H9 (cell line): ENCODE measurements at regions not wholly inside any gene's neighbourhood (a gene's known extent, or its start where the extent isn't known, plus 50 kb on each side); places are given as distances from the start of the nearest gene placed in this dataset.

Source experiments
- DNase-seq: peaks from one replicate; pipeline ENCODE4 v3.0.0-alpha.2; 2017
- H2AFZ ChIP-seq: one replicate; pipeline ENCODE4 v1.6.1; 2013; ENCODE audit warnings: mild to moderate bottlenecking, low read length, control low read depth, moderate library complexity
- H2AK5ac ChIP-seq: 2 replicates; pipeline ENCODE4 v1.6.1; 2013; ENCODE audit warnings: low read length, control low read depth, mixed read lengths; ENCODE audit not compliant: insufficient read length
- H2BK120ac ChIP-seq: one replicate; pipeline ENCODE4 v1.6.1; 2013; ENCODE audit warnings: low read depth, mild to moderate bottlenecking, low read length, control low read depth, inconsistent platforms; ENCODE audit not compliant: poor library complexity, severe bottlenecking
- H2BK12ac ChIP-seq: 2 replicates; pipeline ENCODE4 v1.6.1; 2013; ENCODE audit warnings: low read length, control low read depth, mixed read lengths, low read depth; ENCODE audit not compliant: insufficient read length
- H2BK15ac ChIP-seq: 2 replicates; pipeline ENCODE4 v1.6.1; 2013; ENCODE audit warnings: low read depth, low read length, control low read depth
- H2BK20ac ChIP-seq: one replicate; pipeline ENCODE4 v1.6.1; 2013; ENCODE audit warnings: low read depth, mild to moderate bottlenecking, low read length, control low read depth, inconsistent platforms; ENCODE audit not compliant: poor library complexity, severe bottlenecking
- H2BK5ac ChIP-seq: 2 replicates; pipeline ENCODE4 v1.6.1; 2013; ENCODE audit warnings: low read length, control low read depth, mixed read lengths; ENCODE audit not compliant: insufficient read length
- H3K14ac ChIP-seq: 2 replicates; pipeline ENCODE4 v1.6.1; 2013; ENCODE audit warnings: low read length, control low read depth; ENCODE audit not compliant: insufficient read depth
- H3K18ac ChIP-seq: 2 replicates; pipeline ENCODE4 v1.6.1; 2013; ENCODE audit warnings: low read depth, mild to moderate bottlenecking, mixed read lengths, low read length, control low read depth; ENCODE audit not compliant: insufficient read length
- H3K23ac ChIP-seq: 2 replicates; pipeline ENCODE4 v1.6.1; 2013; ENCODE audit warnings: low read length, control low read depth, mixed read lengths, low read depth; ENCODE audit not compliant: insufficient read length
- H3K23me2 ChIP-seq: 2 replicates; pipeline ENCODE4 v1.6.1; 2013; ENCODE audit warnings: low read depth, mild to moderate bottlenecking, mixed read lengths, low read length, control low read depth; ENCODE audit not compliant: insufficient read length, poor library complexity, severe bottlenecking
- H3K27ac ChIP-seq: 2 replicates; pipeline ENCODE4 v1.5.1; 2013; ENCODE audit warnings: low read length, control low read depth, mixed read lengths, low read depth; ENCODE audit not compliant: insufficient read length
- H3K27me3 ChIP-seq: 2 replicates; pipeline ENCODE4 v1.6.1; 2013; ENCODE audit warnings: low read length, control low read depth, inconsistent platforms; ENCODE audit not compliant: insufficient read depth
- H3K4ac ChIP-seq: 2 replicates; pipeline ENCODE4 v1.6.1; 2013; ENCODE audit warnings: low read depth, mild to moderate bottlenecking, control low read depth, inconsistent platforms, low read length, moderate library complexity
- H3K4me1 ChIP-seq: 2 replicates; pipeline ENCODE4 v1.6.1; 2013; ENCODE audit warnings: low read length, control low read depth, inconsistent platforms; ENCODE audit not compliant: insufficient read depth
- H3K4me2 ChIP-seq: 2 replicates; pipeline ENCODE4 v1.6.1; 2013; ENCODE audit warnings: low read length, control low read depth, mixed read lengths; ENCODE audit not compliant: insufficient read length, insufficient read depth
- H3K56ac ChIP-seq: 2 replicates; pipeline ENCODE4 v1.6.1; 2013; ENCODE audit warnings: low read depth, mild to moderate bottlenecking, mixed read lengths, low read length, control low read depth; ENCODE audit not compliant: insufficient read length
- H3K79me1 ChIP-seq: 2 replicates; pipeline ENCODE4 v1.6.1; 2013; ENCODE audit warnings: low read depth, mild to moderate bottlenecking, moderate library complexity, low read length, control low read depth, inconsistent platforms; ENCODE audit not compliant: insufficient read depth, poor library complexity, severe bottlenecking
- H3K79me2 ChIP-seq: 2 replicates; pipeline ENCODE4 v1.6.1; 2013; ENCODE audit warnings: low read length, control low read depth, inconsistent platforms; ENCODE audit not compliant: insufficient read depth
- H3K9ac ChIP-seq: 2 replicates; pipeline ENCODE4 v1.6.1; 2013; ENCODE audit warnings: low read length, control low read depth, mixed read lengths; ENCODE audit not compliant: insufficient read length; ENCODE audit errors: extremely low read depth
- H3K9me3 ChIP-seq: one replicate; pipeline ENCODE4 v1.6.1; 2013; ENCODE audit warnings: low read depth, low read length, inconsistent platforms; ENCODE audit not compliant: control insufficient read depth
- H3T11ph ChIP-seq: one replicate; pipeline ENCODE4 v1.6.1; 2013; ENCODE audit warnings: mild to moderate bottlenecking, low read length, control low read depth, inconsistent platforms
- H4K20me1 ChIP-seq: one replicate; pipeline ENCODE4 v1.6.1; 2013; ENCODE audit not compliant: control insufficient read depth, insufficient read length, insufficient read depth
- H4K5ac ChIP-seq: 2 replicates; pipeline ENCODE4 v1.6.1; 2013; ENCODE audit warnings: low read depth, mild to moderate bottlenecking, mixed read lengths, low read length, control low read depth; ENCODE audit not compliant: insufficient read length
- H4K8ac ChIP-seq: replicated peaks from 2 replicates; pipeline ENCODE4 v1.6.1; 2013; ENCODE audit warnings: low read length, control low read depth, mixed read lengths, low read depth; ENCODE audit not compliant: insufficient read length
- H4K91ac ChIP-seq: 2 replicates; pipeline ENCODE4 v1.6.1; 2013; ENCODE audit warnings: low read depth, mild to moderate bottlenecking, moderate library complexity, mixed read lengths, low read length, control low read depth; ENCODE audit not compliant: insufficient read length
- H3K27ac Mint-ChIP-seq, 3 experiments: 2 replicates in 2 of 3; 3 replicates in 1 of 3; pipeline ENCODE4 v1.8.0; 2020 to 2021; ENCODE audit warnings: mixed read lengths in 3 of 3, mild to moderate bottlenecking in 1 of 3, moderate library complexity in 1 of 3
- H3K27me3 Mint-ChIP-seq: 2 replicates; pipeline ENCODE4 v1.8.0; 2021; ENCODE audit warnings: low read depth, mild to moderate bottlenecking, moderate library complexity, mixed read lengths
- H3K36me3 Mint-ChIP-seq, 3 experiments: 2 replicates in 2 of 3; 3 replicates in 1 of 3; pipeline ENCODE4 v1.8.0; 2020 to 2021; ENCODE audit warnings: low read depth in 3 of 3, mixed read lengths in 3 of 3; ENCODE audit not compliant: insufficient read depth in 1 of 3
- H3K4me1 Mint-ChIP-seq, 2 experiments: 2 replicates each; pipeline ENCODE4 v1.8.0; 2020; ENCODE audit warnings: mixed read lengths in 2 of 2
- H3K4me3 Mint-ChIP-seq, 2 experiments: 2 replicates in 1 of 2; 3 replicates in 1 of 2; pipeline ENCODE4 v1.8.0; 2020 to 2021; ENCODE audit warnings: mild to moderate bottlenecking in 2 of 2, mixed read lengths in 2 of 2, moderate library complexity in 1 of 2
- H3K9me3 Mint-ChIP-seq, 2 experiments: 2 replicates in 1 of 2; 3 replicates in 1 of 2; pipeline ENCODE4 v1.8.0; 2020; ENCODE audit warnings: mild to moderate bottlenecking in 2 of 2, mixed read lengths in 2 of 2, moderate library complexity in 1 of 2
- WGBS: extraction: QIAGEN DNeasy Blood & Tissue Kit; methylation state at CpG from one replicate; pipeline ENCODE4 v1.1.7; 2013; ENCODE audit warnings: missing lambda C conversion rate, low lambda C conversion rate, mixed read lengths; ENCODE audit not compliant: insufficient read length; ENCODE audit errors: extremely low coverage; 5-methylcytosine and 5-hydroxymethylcytosine counted together
- TF ChIP-seq, protein P1 (sequence below): fragments of 200-600 bp; sonication (generic); conservative IDR thresholded peaks from 3 replicates; pipeline ENCODE4 v1.8.0; 2021; ENCODE audit warnings: antibody characterized with exemption, mild to moderate bottlenecking

DNA sequence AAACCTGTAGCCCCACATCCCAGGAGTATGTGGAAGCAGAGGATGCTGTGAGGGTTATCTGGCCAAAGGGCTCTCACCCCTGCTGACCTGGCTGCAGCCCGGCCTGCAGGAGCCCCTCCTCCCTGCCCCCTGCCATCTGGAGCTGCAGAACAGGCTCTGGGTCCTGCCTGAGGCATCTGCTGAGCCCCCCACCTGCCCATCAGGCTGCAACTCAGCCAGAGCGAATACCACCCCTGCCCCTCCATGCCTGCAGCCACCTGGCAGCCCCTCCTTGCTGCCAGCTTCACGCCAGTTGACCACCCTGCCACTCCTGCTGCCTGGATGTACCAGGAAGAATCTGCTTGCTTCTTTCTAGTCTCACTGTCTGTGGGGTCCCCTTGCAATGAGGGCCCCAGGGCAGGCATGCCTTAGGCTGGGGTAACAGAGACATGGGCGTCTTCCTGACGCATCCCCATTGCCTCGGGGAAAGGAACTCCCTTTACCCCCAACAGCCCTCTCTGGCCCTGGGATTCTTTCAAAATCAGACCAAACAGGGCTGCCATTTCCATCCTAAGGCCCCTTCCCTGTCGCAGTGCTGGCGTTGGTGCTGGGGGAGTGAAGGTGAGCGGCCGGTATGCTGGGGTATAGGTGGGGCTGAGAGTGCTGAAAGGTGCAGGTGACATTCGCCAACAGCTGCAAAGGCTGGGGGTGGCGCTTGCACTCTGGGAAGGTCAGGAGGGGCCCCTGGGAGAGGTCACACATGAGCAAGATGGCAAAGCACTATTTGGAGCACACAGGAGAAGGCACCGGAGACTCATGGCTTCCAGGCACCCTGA is 1334.6 kb downstream of the TBC1D22A start:
- Histone ChIP-seq H3K23ac (no peak overlapping the region), H3K14ac (no peak overlapping the region; the same call in 1 of the 2 replicates), H3K23me2 (no peaks in the 10 kb centered on the region), H4K20me1 (no peaks in the 10 kb centered on the region), H4K8ac (no peak overlapping the region), H2BK20ac (no peak overlapping the region), H3K9ac (no peak overlapping the region), H3K27ac (no peak overlapping the region), H2BK120ac (no peak overlapping the region), H2AK5ac (no peak overlapping the region), H3K18ac (no peak overlapping the region), H4K5ac (no peak overlapping the region), H3K79me2 (no peaks in the 10 kb centered on the region), H2AFZ (no peak overlapping the region), H3K27me3 (no peaks in the 10 kb centered on the region), H3K9me3 (no peaks in the 10 kb centered on the region), H3K4me2 (no peak overlapping the region), H3K4ac (no peak overlapping the region), H2BK12ac (no peak overlapping the region), H3K56ac (no peak overlapping the region), H4K91ac (no peak overlapping the region), H2BK5ac (no peak overlapping the region), H2BK15ac (no peak overlapping the region), H3K79me1 (no peaks in the 10 kb centered on the region), H3T11ph (no peak overlapping the region), H3K4me1 (no peaks in the 10 kb centered on the region)
- no peak overlapping the region for H3K4me3 Mint-ChIP-seq
- no CpG with 5 or more reads among the region's 13 CpGs for whole genome bisulfite sequencing
- H3K4me1 Mint-ChIP-seq: peaks cover 8 to 16% of the 10 kb centered on the region in 2 experiments
- TF ChIP-seq, protein P1, sequence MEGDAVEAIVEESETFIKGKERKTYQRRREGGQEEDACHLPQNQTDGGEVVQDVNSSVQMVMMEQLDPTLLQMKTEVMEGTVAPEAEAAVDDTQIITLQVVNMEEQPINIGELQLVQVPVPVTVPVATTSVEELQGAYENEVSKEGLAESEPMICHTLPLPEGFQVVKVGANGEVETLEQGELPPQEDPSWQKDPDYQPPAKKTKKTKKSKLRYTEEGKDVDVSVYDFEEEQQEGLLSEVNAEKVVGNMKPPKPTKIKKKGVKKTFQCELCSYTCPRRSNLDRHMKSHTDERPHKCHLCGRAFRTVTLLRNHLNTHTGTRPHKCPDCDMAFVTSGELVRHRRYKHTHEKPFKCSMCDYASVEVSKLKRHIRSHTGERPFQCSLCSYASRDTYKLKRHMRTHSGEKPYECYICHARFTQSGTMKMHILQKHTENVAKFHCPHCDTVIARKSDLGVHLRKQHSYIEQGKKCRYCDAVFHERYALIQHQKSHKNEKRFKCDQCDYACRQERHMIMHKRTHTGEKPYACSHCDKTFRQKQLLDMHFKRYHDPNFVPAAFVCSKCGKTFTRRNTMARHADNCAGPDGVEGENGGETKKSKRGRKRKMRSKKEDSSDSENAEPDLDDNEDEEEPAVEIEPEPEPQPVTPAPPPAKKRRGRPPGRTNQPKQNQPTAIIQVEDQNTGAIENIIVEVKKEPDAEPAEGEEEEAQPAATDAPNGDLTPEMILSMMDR: no peak
- peaks cover 0 to under 1% of the 10 kb centered on the region in 2 experiments; a peak in 1 of 5 replicates for H3K9me3 Mint-ChIP-seq
- DNase-seq: peak; percentile 23
- H3K27me3 Mint-ChIP-seq: peaks cover 4% of the 10 kb centered on the region
- H3K27ac Mint-ChIP-seq: peak overlapping the region in 1 of 3 experiments; percentile 88; a peak in 1 of 7 replicates
- H3K36me3 Mint-ChIP-seq: peaks cover 0 to under 1% (median 0%) of the 10 kb centered on the region in 3 experiments; a peak in 1 of 7 replicates
